GM12878 (cell line): ENCODE measurements at regions not wholly inside any gene's neighbourhood (a gene's known extent, or its start where the extent isn't known, plus 50 kb on each side); places are given as distances from the start of the nearest gene placed in this dataset.

Experiments used
- ATAC-seq: fragments of 200-7000 bp; cut with Tn5 transposase; 3 replicates; pipeline ENCODE4 v1.9.1; 2020; ENCODE audit warnings: mild to moderate bottlenecking, moderate library complexity
- BruUV-seq: library from RNA; stranded (reverse); fragments of 400-500 nt; replicated peaks from 2 replicates; lab custom pipeline; 2021; lab: Mats Ljungman, UMichigan
- CTCF ChIA-PET: fragments of 300-600 bp; sonication (Branson Sonifier 250); formaldehyde crosslinking; extraction: SDS; loops from one replicate; lab custom pipeline; 2021; ENCODE audit warnings: inconsistent platforms; lab: Yijun Ruan, JAX
- POLR2A ChIA-PET: fragments of 350-600 bp; formaldehyde crosslinking; extraction: SDS; loops from one replicate; lab custom pipeline; 2021; ENCODE audit warnings: inconsistent platforms; lab: Charles Lee
- RAD21 ChIA-PET: fragments of 300-600 bp; sonication (Branson Sonifier 250); formaldehyde crosslinking; loops from one replicate; lab custom pipeline; 2023; ENCODE audit warnings: antibody characterized with exemption; ENCODE audit not compliant: unreplicated experiment; lab: Charles Lee
- SMC1A ChIA-PET: fragments of 300-600 bp; sonication (Branson Sonifier 250); formaldehyde crosslinking; loops from one replicate; lab custom pipeline; 2023; ENCODE audit not compliant: unreplicated experiment, uncharacterized antibody; lab: Charles Lee
- DNase-seq: peaks from one replicate; pipeline ENCODE4 v3.0.0-alpha.2; 2011; ENCODE audit warnings: low read depth, low spot score
- FAIRE-seq: peaks from 3 replicates; lab custom pipeline; 2011; peaks lifted over from hg19 to GRCh38; lab: Jason Lieb, UNC
- H2AFZ ChIP-seq: 2 replicates; pipeline ENCODE4 v1.6.0; 2011; ENCODE audit warnings: low read depth, low read length, control low read depth; ENCODE audit not compliant: control insufficient read depth
- H3K27ac ChIP-seq: 2 replicates; pipeline ENCODE4 v1.5.1; 2011; ENCODE audit warnings: control low read depth; ENCODE audit not compliant: control insufficient read depth, insufficient read depth
- H3K27me3 ChIP-seq, 2 experiments: replicated peaks in 1 of 2; 2 replicates each; pipeline versions ENCODE4 v1.6.0 to v1.6.1; 2011; ENCODE audit warnings: low read length in 1 of 2; ENCODE audit not compliant: control insufficient read depth in 2 of 2, insufficient read depth in 2 of 2
- H3K36me3 ChIP-seq, 2 experiments: 2 replicates each; pipeline ENCODE4 v1.5.1; 2011; ENCODE audit warnings: low read length in 1 of 2; ENCODE audit not compliant: control insufficient read depth in 2 of 2, insufficient read depth in 2 of 2
- H3K4me1 ChIP-seq: 2 replicates; pipeline ENCODE4 v1.6.1; 2011; ENCODE audit warnings: mild to moderate bottlenecking, low read length, moderate library complexity, mixed read lengths; ENCODE audit not compliant: control insufficient read depth, insufficient read depth
- H3K4me2 ChIP-seq: 2 replicates; pipeline ENCODE4 v1.6.0; 2011; ENCODE audit warnings: control low read depth; ENCODE audit not compliant: control insufficient read depth, insufficient read depth
- H3K4me3 ChIP-seq: fragments of 200-600 bp; sonication (generic); 2 replicates; pipeline ENCODE4 v1.5.1; 2016
- H3K79me2 ChIP-seq: 2 replicates; pipeline ENCODE4 v1.6.0; 2011; ENCODE audit warnings: low read length; ENCODE audit not compliant: control insufficient read depth, insufficient read depth
- H3K9ac ChIP-seq: 2 replicates; pipeline ENCODE4 v1.8.0; 2011; ENCODE audit warnings: low read length, control low read depth, mixed read lengths; ENCODE audit not compliant: control insufficient read depth, insufficient read depth
- H3K9me3 ChIP-seq: replicated peaks from 3 replicates; pipeline ENCODE4 v1.5.1; 2011; ENCODE audit warnings: mild to moderate bottlenecking, low read length; ENCODE audit not compliant: control insufficient read depth, insufficient read depth
- H4K20me1 ChIP-seq: 2 replicates; pipeline ENCODE4 v1.6.0; 2011; ENCODE audit not compliant: control insufficient read depth, insufficient read depth
- BCLAF1 ChIP-seq: fragments of 450-650 bp; IDR thresholded peaks from 2 replicates; pipeline ENCODE4 v1.6.1; 2017; ENCODE audit warnings: antibody characterized with exemption, mild to moderate bottlenecking, moderate library complexity
- BRCA1 ChIP-seq: IDR thresholded peaks from 2 replicates; pipeline ENCODE4 v1.6.1; 2011; ENCODE audit warnings: low read depth, low read length, improper control_type of control experiment
- EGR1 ChIP-seq, 2 experiments: IDR thresholded peaks; 1 replicate in 1 of 2; 2 replicates in 1 of 2; pipeline ENCODE4 v1.6.1; 2011 to 2012; ENCODE audit warnings: low read depth in 2 of 2, low read length in 2 of 2, borderline replicate concordance in 1 of 2, mild to moderate bottlenecking in 1 of 2, moderate library complexity in 1 of 2
- IRF3 ChIP-seq: fragments of 450-650 bp; IDR thresholded peaks from 2 replicates; pipeline ENCODE4 v1.6.1; 2014; ENCODE audit warnings: mild to moderate bottlenecking
- JUNB ChIP-seq: IDR thresholded peaks from 2 replicates; pipeline ENCODE4 v1.6.1; 2016; ENCODE audit warnings: antibody characterized with exemption, mild to moderate bottlenecking
- YY1 ChIP-seq: IDR thresholded peaks from 2 replicates; pipeline ENCODE4 v1.6.1; 2011; ENCODE audit warnings: low read depth, mild to moderate bottlenecking, low read length
- ZBTB11 ChIP-seq: fragments of 450-650 bp; formaldehyde crosslinking; IDR thresholded peaks from 2 replicates; pipeline ENCODE4 v1.5.0; 2022; ENCODE audit warnings: mild to moderate bottlenecking, missing genetic modification characterization
- WGBS: methylation state at CpG from one replicate; pipeline ENCODE4 v1.1.6; 2016; ENCODE audit warnings: low lambda C conversion rate; ENCODE audit not compliant: insufficient replicate concordance, insufficient coverage; ENCODE audit errors: missing lambda C conversion rate; 5-methylcytosine and 5-hydroxymethylcytosine counted together
- in situ Hi-C: fragments of 300-500 bp; cut with MboI; formaldehyde crosslinking; loops from 9 replicates; pipeline ENCODE4 v1.14.3; 2018; ENCODE audit warnings: mixed read lengths
- intact Hi-C: fragments of 100-400 bp; cut with micrococcal nuclease; formaldehyde crosslinking; loops from one replicate; pipeline ENCODE4 v1.14.2; 2022; ENCODE audit not compliant: unreplicated experiment

GRCh38 chr15:89416339-89417183, 79.8 kb downstream of the RHCG start (continued):
- no peak for TF ChIP-seq ZBTB11
- 0 out of 2 replicates have a peak, but pooled peaks have one; percentile 50 for TF ChIP-seq YY1
- TF ChIP-seq IRF3: no peak
- no peak for TF ChIP-seq BRCA1

GRCh38 chr15:89414571-89414970, 79.9 kb upstream of the POLG start:
- in situ Hi-C loops (no loop called here), intact Hi-C loops (no loop called here)
- H4K20me1 ChIP-seq: 0 out of 2 replicates have a peak, but pooled peaks cover 2% of the 10 kb centered on the region
- H3K4me2 ChIP-seq: no peak overlapping the region
- no peak overlapping the region for H3K4me3 ChIP-seq
- ChIA-PET POLR2A (no interaction called here), SMC1A (interaction anchor here (0.7 to 1.1 kb wide), 2 partner anchors 57 to 408 kb away, joined by 3 to 4 read pairs; no protein-coding TSS in a partner anchor), CTCF (interaction anchor here (0.7 to 6.4 kb wide), 10 partner anchors 9 to 190 kb away, joined by 3 to 73 read pairs (median 4); no protein-coding TSS in a partner anchor), RAD21 (interaction anchor here (1.3 kb wide), 1 partner anchor 16 kb away, joined by 4 read pairs; no protein-coding TSS in a partner anchor)
- peaks cover 9 to 21% of the 10 kb centered on the region in 2 experiments for H3K27me3 ChIP-seq
- H3K79me2 ChIP-seq: no peaks in the 10 kb centered on the region
- no peak for DNase-seq
- no peak for FAIRE-seq
- no peak overlapping the region for H3K9ac ChIP-seq
- H3K9me3 ChIP-seq: no peaks in the 10 kb centered on the region
- H3K4me1 ChIP-seq: no peaks in the 10 kb centered on the region; the same call in 1 of the 2 replicates
- BruUV-seq: no TSS peak
- 63% methylated on average over 3 of the region's 3 CpGs for WGBS
- no peak for ATAC-seq
- no peak overlapping the region for H2AFZ ChIP-seq
- H3K27ac ChIP-seq: no peak overlapping the region
- no peaks in the 10 kb centered on the region for H3K36me3 ChIP-seq
- TF ChIP-seq BCLAF1: no peak
- TF ChIP-seq JUNB: no peak
- no peak for TF ChIP-seq ZBTB11
- TF ChIP-seq EGR1 (IDR thresholded peaks at IDR 0.05; ENCODE audit: borderline replicate concordance in 1 of 2, low read depth in 2 of 2, low read length in 2 of 2): no peak
